ENCODE measurements at regions not wholly inside any gene's neighbourhood (a gene's known extent, or its start where the extent isn't known, plus 50 kb on each side); places are given as distances from the start of the nearest gene placed in this dataset.
"Not testable (repeated sequence)": the region's sequence is repeated elsewhere in the genome, so short reads cannot be mapped to it uniquely, and the experiment has no call there.

- no peak overlapping the region for H3K4me3 ChIP-seq (ENCODE audit: low read depth, low read length)
- DNase-seq (ENCODE audit: low read depth): no peak
- no peak for TF ChIP-seq CTCF (IDR thresholded peaks at IDR 0.05; ENCODE audit: insufficient read depth, low read depth, low read length, missing control alignments)
These were observed 854.4 kb downstream of the TMEM121 start for GRCh38 chr14:106380740-106381139.

GRCh38 chr14:106389186-106389585 is 862.8 kb downstream of the TMEM121 start:
- not testable (repeated sequence) for DNase-seq (ENCODE audit: low read depth); H3K4me3 ChIP-seq (ENCODE audit: low read depth, low read length)

- no peak for DNase-seq (ENCODE audit: low read depth)
- no peak for TF ChIP-seq CTCF (IDR thresholded peaks at IDR 0.05; ENCODE audit: insufficient read depth, low read depth, low read length, missing control alignments)
- no peak overlapping the region for H3K4me3 ChIP-seq (ENCODE audit: low read depth, low read length)
These were observed 864.0 kb downstream of the TMEM121 start for GRCh38 chr14:106390401-106390800.

- no peak overlapping the region for H3K4me3 ChIP-seq (ENCODE audit: low read depth, low read length)
- no peak for DNase-seq (ENCODE audit: low read depth)
- no peak for TF ChIP-seq CTCF (IDR thresholded peaks at IDR 0.05; ENCODE audit: insufficient read depth, low read depth, low read length, missing control alignments)
These were observed 864.6 kb downstream of the TMEM121 start for GRCh38 chr14:106390947-106391346.

GRCh38 chr14:106393742-106394141 is 867.4 kb downstream of the TMEM121 start:
- no peak overlapping the region for H3K4me3 ChIP-seq (ENCODE audit: low read depth, low read length)
- TF ChIP-seq CTCF (IDR thresholded peaks at IDR 0.05; ENCODE audit: insufficient read depth, low read depth, low read length, missing control alignments): no peak
- DNase-seq (ENCODE audit: low read depth): no peak

GRCh38 chr14:106395456-106396050 is 869.2 kb downstream of the TMEM121 start:
- TF ChIP-seq CTCF (IDR thresholded peaks at IDR 0.05; ENCODE audit: insufficient read depth, low read depth, low read length, missing control alignments): no peak
- H3K4me3 ChIP-seq (ENCODE audit: low read depth, low read length): no peak overlapping the region
- peak; percentile 62 for DNase-seq (ENCODE audit: low read depth)

- no peak for TF ChIP-seq CTCF (IDR thresholded peaks at IDR 0.05; ENCODE audit: insufficient read depth, low read depth, low read length, missing control alignments)
- H3K4me3 ChIP-seq (ENCODE audit: low read depth, low read length): no peak overlapping the region
- DNase-seq (ENCODE audit: low read depth): no peak
These were observed 870.6 kb downstream of the TMEM121 start for GRCh38 chr14:106396999-106397398.

GRCh38 chr14:106398931-106399331 is 872.5 kb downstream of the TMEM121 start:
- not testable (repeated sequence) for H3K4me3 ChIP-seq (ENCODE audit: low read depth, low read length); DNase-seq (ENCODE audit: low read depth)

- H3K4me3 ChIP-seq (ENCODE audit: low read depth, low read length); DNase-seq (ENCODE audit: low read depth): not testable (repeated sequence)
These were observed 874.9 kb downstream of the TMEM121 start for GRCh38 chr14:106401316-106401715.
